SK-N-SH (cell line): ENCODE measurements at regions not wholly inside any gene's neighbourhood (a gene's known extent, or its start where the extent isn't known, plus 50 kb on each side); places are given as distances from the start of the nearest gene placed in this dataset.

Experiments used
- CHD2 ChIP-seq: fragments of 150-350 bp; IDR thresholded peaks from 2 replicates; pipeline ENCODE4 v1.6.1; 2018; ENCODE audit warnings: low read length; ENCODE audit not compliant: partially characterized antibody
- EP300 ChIP-seq, 2 experiments: IDR thresholded peaks; 2 replicates each; pipeline versions ENCODE4 v1.4.0 to v1.6.1; 2012; ENCODE audit warnings: borderline replicate concordance in 1 of 2, low read depth in 1 of 2, low read length in 1 of 2
- EZH2phosphoT487 ChIP-seq: fragments of 200-600 bp; sonication (generic); IDR thresholded peaks from 2 replicates; pipeline ENCODE4 v1.6.1; 2017; ENCODE audit warnings: low read depth, mixed run types, mild to moderate bottlenecking, antibody characterized with exemption, moderate library complexity, borderline replicate concordance
- FOSL2 ChIP-seq: IDR thresholded peaks from 2 replicates; pipeline ENCODE4 v1.4.0; 2012; ENCODE audit warnings: low read depth, mild to moderate bottlenecking, moderate library complexity, borderline replicate concordance
- FOXJ3 ChIP-seq: sonication (generic); formaldehyde crosslinking; IDR thresholded peaks from 2 replicates; pipeline ENCODE4 v1.5.1; 2020; ENCODE audit warnings: mild to moderate bottlenecking, missing genetic modification reagents
- GABPA ChIP-seq: IDR thresholded peaks from 2 replicates; pipeline ENCODE4 v1.4.0; 2012; ENCODE audit warnings: low read depth, mild to moderate bottlenecking
- MEF2A ChIP-seq: IDR thresholded peaks from 2 replicates; pipeline ENCODE4 v1.4.0; 2012; ENCODE audit warnings: low read depth, borderline replicate concordance
- NRF1 ChIP-seq: IDR thresholded peaks from 2 replicates; pipeline ENCODE4 v1.6.1; 2012; ENCODE audit warnings: low read depth, mild to moderate bottlenecking, low read length
- PBX3 ChIP-seq: IDR thresholded peaks from 2 replicates; pipeline ENCODE4; 2012
- TCF12 ChIP-seq: IDR thresholded peaks from 2 replicates; pipeline ENCODE4 v1.4.0; 2012
- TF ChIP-seq, protein P1 (sequence below): fragments of 200-600 bp; sonication (generic); IDR thresholded peaks from 2 replicates; pipeline ENCODE4 v1.6.1; 2017; ENCODE audit warnings: antibody characterized with exemption, mild to moderate bottlenecking, moderate library complexity
- TF ChIP-seq, protein P2 (sequence below): IDR thresholded peaks from 2 replicates; pipeline ENCODE4 v1.6.1; 2012; ENCODE audit warnings: mild to moderate bottlenecking, low read depth, low read length, moderate library complexity

- TF ChIP-seq, protein P1, sequence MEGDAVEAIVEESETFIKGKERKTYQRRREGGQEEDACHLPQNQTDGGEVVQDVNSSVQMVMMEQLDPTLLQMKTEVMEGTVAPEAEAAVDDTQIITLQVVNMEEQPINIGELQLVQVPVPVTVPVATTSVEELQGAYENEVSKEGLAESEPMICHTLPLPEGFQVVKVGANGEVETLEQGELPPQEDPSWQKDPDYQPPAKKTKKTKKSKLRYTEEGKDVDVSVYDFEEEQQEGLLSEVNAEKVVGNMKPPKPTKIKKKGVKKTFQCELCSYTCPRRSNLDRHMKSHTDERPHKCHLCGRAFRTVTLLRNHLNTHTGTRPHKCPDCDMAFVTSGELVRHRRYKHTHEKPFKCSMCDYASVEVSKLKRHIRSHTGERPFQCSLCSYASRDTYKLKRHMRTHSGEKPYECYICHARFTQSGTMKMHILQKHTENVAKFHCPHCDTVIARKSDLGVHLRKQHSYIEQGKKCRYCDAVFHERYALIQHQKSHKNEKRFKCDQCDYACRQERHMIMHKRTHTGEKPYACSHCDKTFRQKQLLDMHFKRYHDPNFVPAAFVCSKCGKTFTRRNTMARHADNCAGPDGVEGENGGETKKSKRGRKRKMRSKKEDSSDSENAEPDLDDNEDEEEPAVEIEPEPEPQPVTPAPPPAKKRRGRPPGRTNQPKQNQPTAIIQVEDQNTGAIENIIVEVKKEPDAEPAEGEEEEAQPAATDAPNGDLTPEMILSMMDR: no peak
- TF ChIP-seq CHD2 (no peak), PBX3 (no peak), FOSL2 (no peak), MEF2A (no peak), TCF12 (no peak), GABPA (no peak), EP300 (IDR thresholded peaks at IDR 0.05; ENCODE audit: borderline replicate concordance in 1 of 2, low read depth in 1 of 2, low read length in 1 of 2) (no peak), FOXJ3 (CRISPR knock-in tag) (no peak), EZH2phosphoT487 (no peak), NRF1 (no peak)
- TF ChIP-seq, protein P2, sequence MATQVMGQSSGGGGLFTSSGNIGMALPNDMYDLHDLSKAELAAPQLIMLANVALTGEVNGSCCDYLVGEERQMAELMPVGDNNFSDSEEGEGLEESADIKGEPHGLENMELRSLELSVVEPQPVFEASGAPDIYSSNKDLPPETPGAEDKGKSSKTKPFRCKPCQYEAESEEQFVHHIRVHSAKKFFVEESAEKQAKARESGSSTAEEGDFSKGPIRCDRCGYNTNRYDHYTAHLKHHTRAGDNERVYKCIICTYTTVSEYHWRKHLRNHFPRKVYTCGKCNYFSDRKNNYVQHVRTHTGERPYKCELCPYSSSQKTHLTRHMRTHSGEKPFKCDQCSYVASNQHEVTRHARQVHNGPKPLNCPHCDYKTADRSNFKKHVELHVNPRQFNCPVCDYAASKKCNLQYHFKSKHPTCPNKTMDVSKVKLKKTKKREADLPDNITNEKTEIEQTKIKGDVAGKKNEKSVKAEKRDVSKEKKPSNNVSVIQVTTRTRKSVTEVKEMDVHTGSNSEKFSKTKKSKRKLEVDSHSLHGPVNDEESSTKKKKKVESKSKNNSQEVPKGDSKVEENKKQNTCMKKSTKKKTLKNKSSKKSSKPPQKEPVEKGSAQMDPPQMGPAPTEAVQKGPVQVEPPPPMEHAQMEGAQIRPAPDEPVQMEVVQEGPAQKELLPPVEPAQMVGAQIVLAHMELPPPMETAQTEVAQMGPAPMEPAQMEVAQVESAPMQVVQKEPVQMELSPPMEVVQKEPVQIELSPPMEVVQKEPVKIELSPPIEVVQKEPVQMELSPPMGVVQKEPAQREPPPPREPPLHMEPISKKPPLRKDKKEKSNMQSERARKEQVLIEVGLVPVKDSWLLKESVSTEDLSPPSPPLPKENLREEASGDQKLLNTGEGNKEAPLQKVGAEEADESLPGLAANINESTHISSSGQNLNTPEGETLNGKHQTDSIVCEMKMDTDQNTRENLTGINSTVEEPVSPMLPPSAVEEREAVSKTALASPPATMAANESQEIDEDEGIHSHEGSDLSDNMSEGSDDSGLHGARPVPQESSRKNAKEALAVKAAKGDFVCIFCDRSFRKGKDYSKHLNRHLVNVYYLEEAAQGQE: no peak
These were observed 245.0 kb downstream of the UTRN start for GRCh38 chr6:144530118-144530517.
